Right lobe of liver (tissue), 6 donors: ENCODE measurements at regions not wholly inside any gene's neighbourhood (a gene's known extent, or its start where the extent isn't known, plus 50 kb on each side); places are given as distances from the start of the nearest gene placed in this dataset.

Experiments
- ATAC-seq, 4 donors: fragments of 200-7000 bp; cut with Tn5 transposase; one replicate each; pipeline ENCODE4 v1.9.1; 2020; ENCODE audit warnings: mild to moderate bottlenecking in 4 of 4, moderate library complexity in 4 of 4
- DNase-seq, 3 donors: peaks; one replicate each; pipeline ENCODE4 v3.0.0-alpha.2; 2020
- H3K27ac ChIP-seq, 3 donors: fragments of 200-600 bp; one replicate each; pipeline ENCODE4 v1.8.0; 2022
- H3K27me3 ChIP-seq, 2 donors: fragments of 200-600 bp; one replicate each; pipeline ENCODE4 v1.8.0; 2022
- H3K36me3 ChIP-seq, 4 donors: fragments of 200-600 bp; sonication (generic) in 1 of 4; one replicate each; pipeline versions ENCODE4 v1.5.1 to v1.8.0; 2017 to 2022; ENCODE audit warnings: control low read depth in 1 of 4
- H3K4me1 ChIP-seq, 4 donors: fragments of 200-600 bp; sonication (generic) in 1 of 4; one replicate each; pipeline versions ENCODE4 v1.5.1 to v1.8.0; 2017 to 2022; ENCODE audit warnings: control low read depth in 1 of 4
- H3K4me3 ChIP-seq, 3 donors: fragments of 200-600 bp; one replicate each; pipeline ENCODE4 v1.8.0; 2022
- H3K9me3 ChIP-seq, 4 donors: fragments of 200-600 bp; sonication (generic) in 1 of 4; one replicate each; pipeline versions ENCODE4 v1.5.1 to v1.8.0; 2017 to 2022; ENCODE audit warnings: control low read depth in 1 of 4
- POLR2A ChIP-seq: fragments of 450-650 bp; IDR thresholded peaks from one replicate; pipeline ENCODE4 v1.6.1; 2017; ENCODE audit warnings: antibody characterized with exemption, mild to moderate bottlenecking
- WGBS: methylation state at CpG from one replicate; pipeline ENCODE4 v1.1.6; 2018; ENCODE audit warnings: low coverage, low lambda C conversion rate; ENCODE audit not compliant: insufficient coverage; ENCODE audit errors: missing lambda C conversion rate; 5-methylcytosine and 5-hydroxymethylcytosine counted together
- intact Hi-C, 2 donors: fragments of 100-400 bp; cut with DNase I; formaldehyde crosslinking; loops; one replicate each; pipeline versions ENCODE4 v1.11.2 to v1.14.1; 2022
- TF ChIP-seq, protein P1 (sequence below), 4 donors: fragments of 200-600 bp in 3 of 4; fragments of 450-650 bp in 1 of 4; IDR thresholded peaks; one replicate each; pipeline versions ENCODE4 v1.5.1 to v1.8.0; 2016 to 2022; ENCODE audit warnings: antibody characterized with exemption in 4 of 4, mild to moderate bottlenecking in 2 of 4
- donor health status: DM: no; HTN: yes; CAD: no.
- donor health status: DM: no; HTN: no; CAD: no.
- donor health status: DM: no; HTN: no; CAD: no.
- donor health status: DM: no; HTN: yes; CAD: no.
- donor health status: DM: no; HTN: yes; CAD: no.

DNA sequence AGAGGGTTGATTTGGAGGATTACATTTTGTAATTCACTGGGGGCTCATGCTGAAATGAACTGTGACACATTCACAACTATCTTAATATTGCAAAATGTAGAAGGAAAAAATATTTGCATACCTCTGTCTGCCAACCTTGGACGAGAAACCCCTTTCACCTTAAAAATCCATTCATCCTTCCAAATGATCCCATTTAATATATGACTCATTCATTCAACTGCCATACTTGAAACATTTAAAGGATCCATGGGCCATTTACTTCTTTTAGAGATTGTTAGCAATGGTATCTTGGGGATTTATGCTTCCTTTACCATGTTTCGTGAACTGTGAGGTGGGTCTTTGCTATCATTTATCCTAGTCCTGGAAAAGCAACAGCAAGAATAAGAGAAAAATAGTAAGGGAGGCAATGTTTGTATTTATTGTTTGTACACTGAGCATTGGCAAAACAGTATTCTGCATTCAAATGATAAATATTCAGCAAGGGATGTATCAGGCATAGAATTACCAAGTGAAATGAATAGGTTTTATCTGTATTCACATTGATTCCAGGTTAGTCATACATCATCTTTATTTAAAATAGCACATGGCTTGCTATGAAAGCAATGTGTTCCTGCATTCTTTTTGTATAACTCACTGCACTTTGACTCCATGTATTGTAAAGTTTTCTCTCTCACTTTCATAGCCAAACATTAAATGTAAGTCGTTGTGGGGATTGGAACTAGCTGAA is 378.1 kb downstream of the NSUN3 start:
- H3K4me1 ChIP-seq: no peaks in the 10 kb centered on the region
- DNase-seq: no peak
- intact Hi-C loops: no loop called here
- no peaks in the 10 kb centered on the region for H3K9me3 ChIP-seq
- no peak for TF ChIP-seq POLR2A
- TF ChIP-seq, protein P1, sequence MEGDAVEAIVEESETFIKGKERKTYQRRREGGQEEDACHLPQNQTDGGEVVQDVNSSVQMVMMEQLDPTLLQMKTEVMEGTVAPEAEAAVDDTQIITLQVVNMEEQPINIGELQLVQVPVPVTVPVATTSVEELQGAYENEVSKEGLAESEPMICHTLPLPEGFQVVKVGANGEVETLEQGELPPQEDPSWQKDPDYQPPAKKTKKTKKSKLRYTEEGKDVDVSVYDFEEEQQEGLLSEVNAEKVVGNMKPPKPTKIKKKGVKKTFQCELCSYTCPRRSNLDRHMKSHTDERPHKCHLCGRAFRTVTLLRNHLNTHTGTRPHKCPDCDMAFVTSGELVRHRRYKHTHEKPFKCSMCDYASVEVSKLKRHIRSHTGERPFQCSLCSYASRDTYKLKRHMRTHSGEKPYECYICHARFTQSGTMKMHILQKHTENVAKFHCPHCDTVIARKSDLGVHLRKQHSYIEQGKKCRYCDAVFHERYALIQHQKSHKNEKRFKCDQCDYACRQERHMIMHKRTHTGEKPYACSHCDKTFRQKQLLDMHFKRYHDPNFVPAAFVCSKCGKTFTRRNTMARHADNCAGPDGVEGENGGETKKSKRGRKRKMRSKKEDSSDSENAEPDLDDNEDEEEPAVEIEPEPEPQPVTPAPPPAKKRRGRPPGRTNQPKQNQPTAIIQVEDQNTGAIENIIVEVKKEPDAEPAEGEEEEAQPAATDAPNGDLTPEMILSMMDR (IDR thresholded peaks at IDR 0.05): no peak
- no peak for ATAC-seq
- no peak overlapping the region for H3K27ac ChIP-seq
- H3K36me3 ChIP-seq: no peaks in the 10 kb centered on the region
- 43% methylated on average over 3 of the region's 3 CpGs for WGBS
- H3K4me3 ChIP-seq: no peak overlapping the region
- H3K27me3 ChIP-seq: no peaks in the 10 kb centered on the region

DNA sequence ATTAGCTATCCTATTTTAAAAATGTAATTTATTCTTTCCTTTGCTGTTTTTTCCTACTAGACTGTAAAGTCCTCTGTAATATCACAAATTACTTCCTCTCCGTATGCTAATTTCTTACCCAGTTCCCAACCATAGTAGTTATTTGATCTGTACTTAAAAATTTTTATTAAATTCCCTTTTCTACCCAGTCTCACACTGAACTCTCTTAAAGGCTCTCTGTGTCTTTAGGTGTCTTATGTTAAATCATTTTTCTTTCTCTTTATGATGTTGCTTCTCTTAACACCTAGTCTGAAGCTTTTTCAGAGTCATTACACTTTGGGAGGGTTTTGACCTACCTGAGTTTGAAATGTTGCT is 378.6 kb downstream of the NSUN3 start:
- H3K4me3 ChIP-seq: no peak overlapping the region
- TF ChIP-seq, protein P1 (IDR thresholded peaks at IDR 0.05): no peak
- TF ChIP-seq POLR2A: no peak
- WGBS: 47% methylated on average over 1 of the region's 1 CpG
- no peaks in the 10 kb centered on the region for H3K27me3 ChIP-seq
- no peak overlapping the region for H3K27ac ChIP-seq
- no peaks in the 10 kb centered on the region for H3K9me3 ChIP-seq
- no peaks in the 10 kb centered on the region for H3K4me1 ChIP-seq
- no peaks in the 10 kb centered on the region for H3K36me3 ChIP-seq
- no peak for ATAC-seq
- DNase-seq: no peak
- intact Hi-C loops: no loop called here

DNA sequence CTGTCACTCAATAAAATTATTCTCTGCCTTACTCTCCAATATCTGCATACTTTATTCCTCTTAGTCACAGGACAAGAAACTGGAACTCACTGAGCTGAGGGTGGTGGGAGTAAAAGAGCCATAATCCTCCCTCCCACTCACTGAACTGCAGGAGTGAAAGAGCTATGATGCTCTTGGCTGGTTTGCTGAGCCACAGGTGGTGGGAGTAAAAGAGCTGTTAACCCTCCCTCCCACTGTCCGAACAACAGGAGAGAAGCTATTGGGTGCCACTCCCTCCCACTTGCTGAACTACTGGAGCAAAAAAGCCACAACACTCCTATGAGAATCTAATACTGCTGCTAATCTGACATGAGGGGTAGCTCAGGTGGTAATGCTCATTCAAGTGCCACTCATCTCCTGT is 391.0 kb downstream of the NSUN3 start:
- Histone ChIP-seq H3K27me3 (no peaks in the 10 kb centered on the region), H3K4me1 (no peaks in the 10 kb centered on the region), H3K4me3 (no peak overlapping the region), H3K9me3 (no peaks in the 10 kb centered on the region), H3K27ac (no peak overlapping the region), H3K36me3 (no peaks in the 10 kb centered on the region)
- TF ChIP-seq, protein P1 (IDR thresholded peaks at IDR 0.05): no peak
- TF ChIP-seq POLR2A: no peak
- intact Hi-C loops: no loop called here
- DNase-seq (no peak), ATAC-seq (no peak)
- no CpG with 5 or more reads among the region's 1 CpG for WGBS

DNA sequence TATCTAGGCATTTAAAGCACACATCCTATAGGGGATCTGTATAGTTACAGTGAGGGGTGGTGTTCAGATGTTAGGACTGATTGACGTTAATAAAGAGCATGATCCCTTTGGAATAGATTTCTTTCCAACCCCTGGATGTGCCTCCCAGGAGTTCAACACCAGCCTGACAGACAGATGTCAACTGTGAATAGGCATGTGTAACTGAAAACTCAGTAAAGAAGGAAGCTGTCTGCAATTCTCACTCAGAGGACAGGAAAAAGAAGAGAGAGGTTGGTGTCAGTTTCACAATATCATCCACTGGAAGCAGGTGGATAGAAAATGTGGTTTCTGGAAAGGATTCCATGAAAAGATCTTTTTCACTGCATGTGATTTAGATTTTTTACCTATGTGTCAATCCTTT is 396.3 kb downstream of the NSUN3 start:
- H3K27ac ChIP-seq: no peak overlapping the region
- H3K27me3 ChIP-seq: no peaks in the 10 kb centered on the region
- intact Hi-C loops: no loop called here
- TF ChIP-seq POLR2A: no peak
- TF ChIP-seq, protein P1 (IDR thresholded peaks at IDR 0.05): no peak
- no peaks in the 10 kb centered on the region for H3K9me3 ChIP-seq
- 53% methylated on average over 1 of the region's 1 CpG for WGBS
- H3K36me3 ChIP-seq: no peaks in the 10 kb centered on the region
- no peak for DNase-seq
- ATAC-seq: no peak
- no peak overlapping the region for H3K4me3 ChIP-seq
- H3K4me1 ChIP-seq: no peaks in the 10 kb centered on the region

DNA sequence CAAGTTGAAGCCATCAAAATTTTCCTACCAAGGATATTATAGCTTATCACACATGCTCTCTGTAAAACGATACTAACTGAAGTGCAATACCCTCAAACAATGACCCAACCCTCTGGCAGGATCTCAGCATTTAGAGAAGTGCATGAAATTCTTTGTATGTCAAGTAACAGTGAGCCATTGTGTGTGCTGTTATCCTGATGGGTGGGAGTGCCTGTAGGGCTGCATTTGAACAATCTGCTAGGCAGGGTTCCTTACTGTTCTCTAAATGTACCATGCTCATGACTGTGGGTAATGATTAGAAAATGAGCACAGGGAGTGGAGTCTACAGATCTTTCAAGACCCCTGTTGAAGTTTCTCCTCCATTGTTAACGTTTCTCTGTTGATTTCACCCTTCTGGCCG is 398.1 kb downstream of the NSUN3 start:
- Histone ChIP-seq H3K4me1 (no peaks in the 10 kb centered on the region), H3K27ac (no peak overlapping the region), H3K36me3 (no peaks in the 10 kb centered on the region), H3K9me3 (no peaks in the 10 kb centered on the region), H3K27me3 (no peaks in the 10 kb centered on the region), H3K4me3 (no peak overlapping the region)
- 31% methylated on average over 2 of the region's 3 CpGs for WGBS
- ATAC-seq (no peak), DNase-seq (no peak)
- TF ChIP-seq POLR2A: no peak
- TF ChIP-seq, protein P1 (IDR thresholded peaks at IDR 0.05): no peak
- intact Hi-C loops: no loop called here
